CD8-positive, alpha-beta memory T cell (primary cell): ENCODE measurements at regions not wholly inside any gene's neighbourhood (a gene's known extent, or its start where the extent isn't known, plus 50 kb on each side); places are given as distances from the start of the nearest gene placed in this dataset.

Source experiments
- CTCF ChIA-PET: fragments of 350-600 bp; sonication (Branson Sonifier 250); formaldehyde crosslinking; loops from one replicate; lab custom pipeline; 2021; ENCODE audit warnings: antibody characterized with exemption; lab: Charles Lee
- POLR2A ChIA-PET: fragments of 350-600 bp; sonication (Branson Sonifier 250); formaldehyde crosslinking; loops from one replicate; lab custom pipeline; 2021; ENCODE audit warnings: antibody characterized with exemption; lab: Charles Lee
- DNase-seq, 5 donors: peaks; one replicate each; pipeline versions ENCODE4 v3.0.0 to v3.0.0-alpha.2; 2020 to 2022; ENCODE audit warnings: mixed read lengths in 1 of 5
- H3K27ac ChIP-seq: one replicate; pipeline ENCODE4 v1.7.0; 2013; ENCODE audit warnings: low read depth, mild to moderate bottlenecking, low read length, moderate library complexity
- H3K27me3 ChIP-seq: 2 replicates; pipeline ENCODE4 v1.7.0; 2013; ENCODE audit warnings: low read length, mild to moderate bottlenecking; ENCODE audit not compliant: insufficient read depth, poor library complexity, severe bottlenecking
- H3K36me3 ChIP-seq: 2 replicates; pipeline ENCODE4 v1.7.0; 2013; ENCODE audit warnings: mild to moderate bottlenecking, low read length, moderate library complexity; ENCODE audit not compliant: insufficient read depth
- H3K4me1 ChIP-seq: 2 replicates; pipeline ENCODE4 v1.7.0; 2013; ENCODE audit warnings: mild to moderate bottlenecking, low read length, moderate library complexity; ENCODE audit not compliant: insufficient read depth
- H3K4me3 ChIP-seq: 2 replicates; pipeline ENCODE4 v1.7.0; 2013; ENCODE audit warnings: mild to moderate bottlenecking, low read length
- H3K9me3 ChIP-seq: 2 replicates; pipeline ENCODE4 v1.7.0; 2013; ENCODE audit warnings: mild to moderate bottlenecking, low read length
- H3K27ac Mint-ChIP-seq, 8 donors: one replicate each; pipeline ENCODE4 v1.8.0; 2020 to 2021; ENCODE audit warnings: mixed read lengths in 8 of 8, mild to moderate bottlenecking in 6 of 8, inconsistent platforms in 3 of 8, moderate library complexity in 3 of 8
- H3K27me3 Mint-ChIP-seq, 2 donors: one replicate each; pipeline ENCODE4 v1.8.0; 2020 to 2021; ENCODE audit warnings: mixed read lengths in 2 of 2, mild to moderate bottlenecking in 1 of 2, moderate library complexity in 1 of 2
- H3K36me3 Mint-ChIP-seq, 3 donors: one replicate each; pipeline ENCODE4 v1.8.0; 2020 to 2021; ENCODE audit warnings: mixed read lengths in 3 of 3, inconsistent platforms in 1 of 3, mild to moderate bottlenecking in 1 of 3
- H3K4me1 Mint-ChIP-seq, 3 donors: one replicate each; pipeline ENCODE4 v1.8.0; 2020 to 2021; ENCODE audit warnings: mixed read lengths in 3 of 3, inconsistent platforms in 1 of 3, mild to moderate bottlenecking in 1 of 3
- H3K4me3 Mint-ChIP-seq, 7 donors: one replicate each; pipeline ENCODE4 v1.8.0; 2020 to 2021; ENCODE audit warnings: mixed read lengths in 7 of 7, mild to moderate bottlenecking in 6 of 7, moderate library complexity in 4 of 7, inconsistent platforms in 2 of 7
- H3K9me3 Mint-ChIP-seq, 5 donors: one replicate each; pipeline ENCODE4 v1.8.0; 2020 to 2022; ENCODE audit warnings: mixed read lengths in 5 of 5, mild to moderate bottlenecking in 3 of 5, moderate library complexity in 2 of 5, inconsistent platforms in 1 of 5

DNA sequence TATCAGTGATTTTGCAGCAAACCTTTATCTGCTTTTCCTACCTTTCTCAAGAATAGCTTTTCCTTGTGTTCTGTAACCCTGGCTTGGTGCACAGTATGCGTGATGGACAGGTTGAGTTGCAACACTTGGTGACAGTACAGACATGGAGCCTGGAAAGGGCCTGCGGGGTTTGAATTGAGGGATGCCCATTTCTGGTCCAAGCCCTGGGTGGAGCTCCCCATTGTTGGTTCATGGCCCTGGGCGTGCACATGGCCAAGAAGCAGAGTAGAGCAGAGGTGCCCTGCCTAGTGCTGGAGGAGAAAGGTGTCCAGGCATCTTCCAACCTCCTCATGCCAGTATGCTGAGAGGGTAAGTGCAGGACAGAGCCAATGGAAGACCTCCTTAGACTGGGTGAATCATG lies 106.6 kb upstream of the MKLN1 start:
- H3K36me3 Mint-ChIP-seq: no peaks in the 10 kb centered on the region
- H3K36me3 ChIP-seq: no peaks in the 10 kb centered on the region
- H3K27ac Mint-ChIP-seq: no peak overlapping the region
- H3K4me3 Mint-ChIP-seq: no peak overlapping the region
- peaks cover 0 to 4% (median 0%) of the 10 kb centered on the region in 5 donors for H3K9me3 Mint-ChIP-seq
- no peak overlapping the region for H3K27ac ChIP-seq
- H3K27me3 Mint-ChIP-seq: peaks cover 1 to 6% of the 10 kb centered on the region in 2 donors
- ChIA-PET CTCF (no interaction called here), POLR2A (no interaction called here)
- no peaks in the 10 kb centered on the region for H3K27me3 ChIP-seq
- H3K9me3 ChIP-seq: no peaks in the 10 kb centered on the region
- no peak for DNase-seq
- H3K4me1 ChIP-seq: no peaks in the 10 kb centered on the region
- H3K4me1 Mint-ChIP-seq: peaks cover 0 to 2% (median 2%) of the 10 kb centered on the region in 3 donors
- H3K4me3 ChIP-seq: no peak overlapping the region

- CTCF ChIA-PET: interaction anchor here (0.7 to 1.0 kb wide), 2 partner anchors 11 to 112 kb away, joined by 3 read pairs; no protein-coding TSS in a partner anchor
- Mint-ChIP-seq H3K4me3 (no peak overlapping the region), H3K4me1 (peaks cover 0 to 8% (median 7%) of the 10 kb centered on the region in 3 donors), H3K9me3 (peaks cover 0 to 4% (median 0%) of the 10 kb centered on the region in 5 donors), H3K27me3 (peaks cover 1 to 6% of the 10 kb centered on the region in 2 donors), H3K27ac (no peak overlapping the region), H3K36me3 (peaks cover 0 to 4% (median 0%) of the 10 kb centered on the region in 3 donors)
- Histone ChIP-seq H3K9me3 (no peaks in the 10 kb centered on the region), H3K36me3 (no peaks in the 10 kb centered on the region), H3K4me1 (no peaks in the 10 kb centered on the region), H3K27me3 (no peaks in the 10 kb centered on the region), H3K27ac (no peak overlapping the region), H3K4me3 (no peak overlapping the region)
- POLR2A ChIA-PET: no interaction called here
- DNase-seq: no peak
These were observed 105.5 kb upstream of the MKLN1 start for GRCh38 chr7:131222171-131222570.

GRCh38 chr7:131223151-131223550 lies 104.5 kb upstream of the MKLN1 start:
- Histone ChIP-seq H3K4me1 (no peaks in the 10 kb centered on the region), H3K27me3 (no peaks in the 10 kb centered on the region), H3K4me3 (no peak overlapping the region), H3K9me3 (no peaks in the 10 kb centered on the region), H3K36me3 (no peaks in the 10 kb centered on the region), H3K27ac (no peak overlapping the region)
- ChIA-PET POLR2A (no interaction called here), CTCF (no interaction called here)
- H3K36me3 Mint-ChIP-seq: peaks cover 0 to 4% (median 0%) of the 10 kb centered on the region in 3 donors
- H3K4me3 Mint-ChIP-seq: no peak overlapping the region
- no peak for DNase-seq
- peak overlapping the region in 1 of 8 donors; percentile 55 for H3K27ac Mint-ChIP-seq
- H3K27me3 Mint-ChIP-seq: peaks cover 0 to 3% of the 10 kb centered on the region in 2 donors
- peaks cover 0 to 8% (median 7%) of the 10 kb centered on the region in 3 donors for H3K4me1 Mint-ChIP-seq
- H3K9me3 Mint-ChIP-seq: no peaks in the 10 kb centered on the region

GRCh38 chr7:131224996-131225395 lies 102.7 kb upstream of the MKLN1 start:
- H3K27me3 Mint-ChIP-seq: peaks cover 0 to 2% of the 10 kb centered on the region in 2 donors
- DNase-seq: no peak
- no peaks in the 10 kb centered on the region for H3K9me3 ChIP-seq
- no peak overlapping the region for H3K4me3 ChIP-seq
- CTCF ChIA-PET: interaction anchor here (1.1 kb wide), 1 partner anchor 15 kb away, joined by 3 read pairs; no protein-coding TSS in a partner anchor
- no peaks in the 10 kb centered on the region for H3K9me3 Mint-ChIP-seq
- no peak overlapping the region for H3K27ac ChIP-seq
- H3K27ac Mint-ChIP-seq: peak overlapping the region in 1 of 8 donors; percentile 31
- H3K4me1 Mint-ChIP-seq: peaks cover 8 to 14% (median 10%) of the 10 kb centered on the region in 3 donors
- POLR2A ChIA-PET: no interaction called here
- no peaks in the 10 kb centered on the region for H3K36me3 ChIP-seq
- H3K4me1 ChIP-seq: no peaks in the 10 kb centered on the region
- no peak overlapping the region for H3K4me3 Mint-ChIP-seq
- peaks cover 0 to 4% (median 0%) of the 10 kb centered on the region in 3 donors for H3K36me3 Mint-ChIP-seq
- no peaks in the 10 kb centered on the region for H3K27me3 ChIP-seq

GRCh38 chr7:131225619-131226513 lies 101.8 kb upstream of the MKLN1 start:
- ChIA-PET CTCF (no interaction called here), POLR2A (no interaction called here)
- Mint-ChIP-seq H3K27ac (peak overlapping the region in 5 of 8 donors; percentile 1 to 75 (median 59)), H3K36me3 (peaks cover 0 to 4% (median 0%) of the 10 kb centered on the region in 3 donors), H3K9me3 (no peaks in the 10 kb centered on the region), H3K27me3 (peaks cover 0 to 2% of the 10 kb centered on the region in 2 donors), H3K4me1 (peaks cover 11 to 21% (median 18%) of the 10 kb centered on the region in 3 donors), H3K4me3 (no peak overlapping the region)
- Histone ChIP-seq H3K4me3 (no peak overlapping the region), H3K9me3 (no peaks in the 10 kb centered on the region), H3K27ac (no peak overlapping the region), H3K27me3 (no peaks in the 10 kb centered on the region), H3K4me1 (peaks cover 4% of the 10 kb centered on the region), H3K36me3 (no peaks in the 10 kb centered on the region)
- DNase-seq: no peak

GRCh38 chr7:131226514-131226865 lies 101.2 kb upstream of the MKLN1 start:
- Mint-ChIP-seq H3K4me3 (no peak overlapping the region), H3K27ac (peak overlapping the region in 5 of 8 donors; percentile 1 to 59 (median 16)), H3K9me3 (no peaks in the 10 kb centered on the region), H3K36me3 (peaks cover 0 to 4% (median 0%) of the 10 kb centered on the region in 3 donors), H3K4me1 (peaks cover 16 to 27% (median 24%) of the 10 kb centered on the region in 3 donors), H3K27me3 (peaks cover 0 to 2% of the 10 kb centered on the region in 2 donors)
- H3K9me3 ChIP-seq: no peaks in the 10 kb centered on the region
- no peaks in the 10 kb centered on the region for H3K36me3 ChIP-seq
- no peak for DNase-seq
- H3K4me1 ChIP-seq: peaks cover 10% of the 10 kb centered on the region
- H3K27ac ChIP-seq: no peak overlapping the region
- H3K4me3 ChIP-seq: no peak overlapping the region
- no peaks in the 10 kb centered on the region for H3K27me3 ChIP-seq
- ChIA-PET POLR2A (no interaction called here), CTCF (no interaction called here)

DNA sequence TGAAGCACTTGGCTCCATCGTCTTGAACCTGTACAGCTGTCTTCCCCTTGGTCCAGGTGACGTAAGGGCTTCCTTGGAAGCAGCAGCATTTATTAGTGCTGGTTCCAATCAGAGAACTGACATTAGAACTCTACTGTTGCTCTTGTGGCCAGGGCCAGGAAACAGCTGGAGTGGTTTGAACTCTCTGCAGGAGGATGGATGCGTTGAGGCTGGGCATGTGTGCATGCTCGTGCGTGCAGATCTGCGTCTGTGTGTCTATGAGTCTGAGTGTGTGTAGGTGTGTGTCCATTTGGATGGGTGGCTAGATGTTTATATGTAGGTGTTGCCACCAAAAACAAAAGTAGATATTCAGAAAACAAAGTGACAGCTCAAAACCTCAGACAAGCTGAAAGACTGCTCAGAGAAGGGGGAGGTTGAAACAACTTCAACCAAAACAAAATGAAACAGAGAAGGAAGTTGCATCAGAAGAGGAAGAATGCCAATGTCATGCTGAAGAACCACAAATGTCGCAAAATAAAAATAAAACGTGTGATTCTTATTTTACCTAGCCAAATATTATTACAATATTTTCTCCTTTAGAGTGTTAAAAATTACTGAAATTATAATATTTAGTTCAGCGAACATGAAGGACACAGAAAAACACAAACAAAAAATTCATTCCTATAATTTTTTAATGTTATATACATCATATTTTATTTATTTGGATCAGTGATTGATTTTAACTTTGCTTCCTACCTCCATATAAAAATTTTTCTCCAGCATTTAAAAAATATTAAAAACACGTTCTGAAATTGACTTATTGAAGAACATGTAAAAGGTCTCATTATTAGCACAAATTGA lies 96.1 kb upstream of the MKLN1 start:
- Histone ChIP-seq H3K36me3 (no peaks in the 10 kb centered on the region), H3K9me3 (no peaks in the 10 kb centered on the region), H3K4me1 (peaks cover 28% of the 10 kb centered on the region), H3K4me3 (peak overlapping the region; percentile 51), H3K27me3 (no peaks in the 10 kb centered on the region), H3K27ac (peak overlapping the region; percentile 60)
- DNase-seq: peak; percentile 39 to 81 (median 79)
- no peaks in the 10 kb centered on the region for H3K9me3 Mint-ChIP-seq
- ChIA-PET POLR2A (interaction anchor here (0.7 to 2.8 kb wide), 4 partner anchors 43 to 125 kb away, joined by 3 to 23 read pairs (median 7); no protein-coding TSS in a partner anchor), CTCF (interaction anchor here (0.8 to 1.2 kb wide), 3 partner anchors 15 to 249 kb away, joined by 3 read pairs; no protein-coding TSS in a partner anchor)
- H3K36me3 Mint-ChIP-seq: peaks cover 0 to 2% (median 0%) of the 10 kb centered on the region in 3 donors
- H3K4me3 Mint-ChIP-seq: peak overlapping the region; percentile 53 to 82 (median 76)
- H3K27ac Mint-ChIP-seq: peak overlapping the region; percentile 73 to 95 (median 90)
- H3K4me1 Mint-ChIP-seq: peaks cover 28 to 53% (median 52%) of the 10 kb centered on the region in 3 donors
- H3K27me3 Mint-ChIP-seq: peaks cover 0 to 4% of the 10 kb centered on the region in 2 donors
